Neural cell (in vitro differentiated cells): ENCODE measurements at regions not wholly inside any gene's neighbourhood (a gene's known extent, or its start where the extent isn't known, plus 50 kb on each side); places are given as distances from the start of the nearest gene placed in this dataset.

Experiments
- H2AFZ ChIP-seq: fragments of 200-600, 300-800 bp; sonication (generic), shearing (Covaris generic); 2 replicates; pipeline ENCODE4 v1.6.0; 2014; ENCODE audit warnings: low read depth, mild to moderate bottlenecking, antibody characterized with exemption, low read length, moderate library complexity
- H3F3A ChIP-seq: fragments of 200-600 bp; shearing (Covaris generic); 2 replicates; pipeline ENCODE4 v1.6.1; 2016; ENCODE audit warnings: mild to moderate bottlenecking, moderate library complexity, mixed read lengths, antibody characterized with exemption, low read length; ENCODE audit not compliant: insufficient read depth, poor library complexity, severe bottlenecking
- H3K27ac ChIP-seq: fragments of 200-600, 300-800 bp; sonication (generic), shearing (Covaris generic); 2 replicates; pipeline ENCODE4 v1.5.1; 2014; ENCODE audit warnings: mild to moderate bottlenecking, low read length, moderate library complexity
- H3K27me3 ChIP-seq: fragments of 300-800, 200-600 bp; sonication (generic), shearing (Covaris generic); 2 replicates; pipeline ENCODE4 v1.6.0; 2014; ENCODE audit warnings: mild to moderate bottlenecking, low read depth, low read length, moderate library complexity; ENCODE audit not compliant: insufficient read depth
- H3K36me3 ChIP-seq: fragments of 300-800, 200-600 bp; sonication (generic), shearing (Covaris generic); 2 replicates; pipeline ENCODE4 v1.5.1; 2014; ENCODE audit warnings: mild to moderate bottlenecking, antibody characterized with exemption, low read length, moderate library complexity; ENCODE audit not compliant: insufficient read depth
- H3K4me2 ChIP-seq: fragments of 300-800, 200-600 bp; sonication (generic), shearing (Covaris generic); 2 replicates; pipeline ENCODE4 v1.6.0; 2014; ENCODE audit warnings: mild to moderate bottlenecking, low read length
- H3K4me3 ChIP-seq: fragments of 300-800, 200-600 bp; sonication (generic), shearing (Covaris generic); 2 replicates; pipeline ENCODE4 v1.5.1; 2014; ENCODE audit warnings: mild to moderate bottlenecking, low read length, moderate library complexity
- H3K79me2 ChIP-seq: fragments of 200-600 bp; shearing (Covaris generic); replicated peaks from 2 replicates; pipeline ENCODE4 v1.6.0; 2014; ENCODE audit warnings: mild to moderate bottlenecking, low read length, moderate library complexity; ENCODE audit not compliant: insufficient read depth
- H3K9ac ChIP-seq: fragments of 300-800, 200-600 bp; sonication (generic), shearing (Covaris generic); 2 replicates; pipeline ENCODE4 v1.6.1; 2016; ENCODE audit warnings: mild to moderate bottlenecking, low read length, mixed read lengths
- H3K9me2 ChIP-seq: fragments of 200-600 bp; shearing (Covaris generic); 2 replicates; pipeline ENCODE4 v1.6.1; 2016; ENCODE audit warnings: mild to moderate bottlenecking, low read length, mixed read lengths; ENCODE audit not compliant: insufficient read depth
- H3K9me3 ChIP-seq: fragments of 200-600, 300-800 bp; sonication (generic), shearing (Covaris generic); 2 replicates; pipeline ENCODE4 v1.6.1; 2016; ENCODE audit warnings: mild to moderate bottlenecking, mixed run types, low read length, moderate library complexity, mixed read lengths
- H4K20me1 ChIP-seq: fragments of 200-600 bp; shearing (Covaris generic); 2 replicates; pipeline ENCODE4 v1.6.1; 2016; ENCODE audit warnings: mild to moderate bottlenecking, mixed run types; ENCODE audit not compliant: insufficient read depth
- CTCF ChIP-seq: fragments of 450-650 bp; IDR thresholded peaks from 2 replicates; pipeline ENCODE4 v1.5.1; 2014; ENCODE audit warnings: antibody characterized with exemption, mild to moderate bottlenecking, moderate library complexity; ENCODE audit not compliant: poor library complexity, severe bottlenecking
- EP300 ChIP-seq: fragments of 450-650 bp; conservative IDR thresholded peaks from 2 replicates; pipeline ENCODE4 v1.6.1; 2014; ENCODE audit warnings: antibody characterized with exemption, mild to moderate bottlenecking, moderate library complexity; ENCODE audit not compliant: poor library complexity, severe bottlenecking
- EZH2 ChIP-seq: fragments of 200-600, 300-800 bp; shearing (Covaris generic), sonication (generic); IDR thresholded peaks from 2 replicates; pipeline ENCODE4 v1.6.1; 2014; ENCODE audit warnings: antibody characterized with exemption, low read length, borderline replicate concordance, mild to moderate bottlenecking; ENCODE audit not compliant: insufficient read depth, poor library complexity, severe bottlenecking
- MXI1 ChIP-seq: fragments of 450-650 bp; conservative IDR thresholded peaks from 2 replicates; pipeline ENCODE4 v1.6.1; 2014; ENCODE audit warnings: antibody characterized with exemption, mild to moderate bottlenecking; ENCODE audit not compliant: poor library complexity, severe bottlenecking
- POLR2AphosphoS5 ChIP-seq: IDR thresholded peaks from 2 replicates; pipeline ENCODE4 v1.6.1; 2012
- RAD21 ChIP-seq: fragments of 450-650 bp; conservative IDR thresholded peaks from 2 replicates; pipeline ENCODE4 v1.6.1; 2014; ENCODE audit warnings: antibody characterized with exemption, mild to moderate bottlenecking, moderate library complexity
- REST ChIP-seq: IDR thresholded peaks from 2 replicates; pipeline ENCODE4 v1.6.1; 2012; ENCODE audit warnings: borderline replicate concordance
- SMC3 ChIP-seq: fragments of 450-650 bp; conservative IDR thresholded peaks from 2 replicates; pipeline ENCODE4 v1.6.1; 2014; ENCODE audit warnings: antibody characterized with exemption, mild to moderate bottlenecking, moderate library complexity; ENCODE audit not compliant: poor library complexity
- TAF1 ChIP-seq: IDR thresholded peaks from 2 replicates; pipeline ENCODE4 v1.6.1; 2012; ENCODE audit warnings: low read depth

DNA sequence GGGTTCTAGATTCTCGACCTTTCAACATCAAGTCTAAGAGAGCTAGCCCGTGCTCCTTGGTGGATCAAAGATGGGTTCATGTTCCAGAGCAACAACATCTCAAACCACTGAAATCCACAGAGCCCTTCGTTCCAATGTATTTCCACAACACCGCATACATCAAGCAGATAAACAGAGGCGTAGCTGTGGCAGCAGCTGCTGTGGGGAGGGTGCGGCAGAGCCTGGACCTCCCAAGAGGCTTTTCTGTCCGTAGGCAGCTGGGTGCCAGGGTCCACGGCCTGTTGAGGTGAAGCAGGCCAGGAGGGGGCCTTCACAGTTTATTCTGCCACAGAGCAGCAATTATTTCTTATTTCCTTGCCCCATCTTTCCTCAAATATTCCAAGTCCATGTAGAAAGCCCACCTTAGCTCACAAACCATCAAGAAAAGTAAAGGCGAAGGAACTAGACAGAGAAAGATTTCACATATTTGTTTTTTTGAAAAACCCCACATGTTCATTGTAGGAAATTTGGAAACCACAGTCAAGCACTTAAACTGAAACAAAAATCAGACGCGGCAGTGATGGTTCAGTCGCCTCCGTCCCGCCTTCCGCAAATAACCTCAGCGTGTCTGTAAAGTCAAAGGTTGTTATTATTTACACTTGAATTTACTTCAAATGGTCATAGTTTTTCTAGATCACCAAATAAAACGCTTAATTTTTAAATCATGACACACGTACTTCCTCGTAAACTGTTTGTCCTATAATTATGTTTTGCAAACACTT, 144.6 kb upstream of the FOXF1 start:
- no peaks in the 10 kb centered on the region for H3K27me3 ChIP-seq
- no peak overlapping the region for H3K4me3 ChIP-seq
- no peak overlapping the region for H2AFZ ChIP-seq
- H3K36me3 ChIP-seq = no peaks in the 10 kb centered on the region
- H3F3A ChIP-seq = no peaks in the 10 kb centered on the region
- TF ChIP-seq CTCF (no peak), MXI1 (no peak), RAD21 (no peak), TAF1 (no peak), SMC3 (no peak), POLR2AphosphoS5 (no peak), REST (no peak), EZH2 (no peak), EP300 (no peak)
- H4K20me1 ChIP-seq = no peaks in the 10 kb centered on the region
- no peak overlapping the region for H3K9ac ChIP-seq
- no peak overlapping the region for H3K27ac ChIP-seq
- no peaks in the 10 kb centered on the region for H3K9me3 ChIP-seq
- no peaks in the 10 kb centered on the region for H3K9me2 ChIP-seq
- no peak overlapping the region for H3K4me2 ChIP-seq
- H3K79me2 ChIP-seq = no peaks in the 10 kb centered on the region

DNA sequence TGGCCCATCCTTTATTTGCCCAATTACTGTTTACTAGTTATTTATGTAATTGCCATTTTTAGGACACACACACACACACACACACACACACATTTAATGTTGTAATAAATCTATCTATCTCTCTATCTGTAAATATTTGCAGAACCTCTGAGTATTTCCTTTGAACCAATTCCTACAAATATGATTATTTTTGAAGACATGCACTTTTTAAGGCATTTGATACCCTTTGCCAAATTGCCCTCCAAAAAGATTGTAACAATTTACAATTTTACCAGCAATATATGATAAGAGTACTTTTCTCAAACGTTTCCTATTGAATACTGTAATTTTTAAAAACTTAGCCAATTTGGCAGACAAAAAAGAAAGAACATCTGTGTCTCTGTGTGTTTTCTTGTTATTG, 143.8 kb upstream of the FOXF1 start:
- Histone ChIP-seq H4K20me1 (no peaks in the 10 kb centered on the region), H3K9me3 (no peaks in the 10 kb centered on the region), H3K4me2 (no peak overlapping the region), H2AFZ (no peak overlapping the region), H3K9ac (no peak overlapping the region), H3K27ac (no peak overlapping the region), H3K9me2 (no peaks in the 10 kb centered on the region), H3K4me3 (no peak overlapping the region), H3K79me2 (no peaks in the 10 kb centered on the region), H3K27me3 (no peaks in the 10 kb centered on the region), H3K36me3 (no peaks in the 10 kb centered on the region), H3F3A (no peaks in the 10 kb centered on the region)
- no peak for TF ChIP-seq REST
- TF ChIP-seq TAF1 = no peak
- TF ChIP-seq MXI1 = no peak
- no peak for TF ChIP-seq EZH2
- no peak for TF ChIP-seq SMC3
- no peak for TF ChIP-seq POLR2AphosphoS5
- no peak for TF ChIP-seq RAD21
- TF ChIP-seq EP300 = no peak
- no peak for TF ChIP-seq CTCF
